Keratinocyte (primary cell): ENCODE measurements at regions not wholly inside any gene's neighbourhood (a gene's known extent, or its start where the extent isn't known, plus 50 kb on each side); places are given as distances from the start of the nearest gene placed in this dataset.

Experiments
- DNase-seq: peaks from one replicate; pipeline ENCODE4 v3.0.0-alpha.2; 2011; ENCODE audit warnings: low read depth, missing footprints, low spot score
- FAIRE-seq: peaks from 2 replicates; lab custom pipeline; 2011; peaks lifted over from hg19 to GRCh38; lab: Jason Lieb, UNC
- H2AFZ ChIP-seq: 2 replicates; pipeline ENCODE4 v1.6.0; 2012; ENCODE audit warnings: low read length, control low read depth, inconsistent platforms; ENCODE audit not compliant: control insufficient read depth
- H3K27ac ChIP-seq: 2 replicates; pipeline ENCODE4 v1.5.1; 2011; ENCODE audit warnings: low read length; ENCODE audit not compliant: control insufficient read depth, insufficient read depth
- H3K27me3 ChIP-seq: 3 replicates; pipeline ENCODE4 v1.6.0; 2011; ENCODE audit warnings: low read length; ENCODE audit not compliant: control insufficient read depth, insufficient read depth; ENCODE audit errors: extremely low read depth
- H3K36me3 ChIP-seq, 2 experiments: 2 replicates in 1 of 2; 3 replicates in 1 of 2; pipeline ENCODE4 v1.5.1; 2011; ENCODE audit warnings: low read length in 2 of 2, mild to moderate bottlenecking in 1 of 2; ENCODE audit not compliant: control insufficient read depth in 2 of 2, insufficient read depth in 2 of 2; ENCODE audit errors: extremely low read depth in 1 of 2
- H3K4me1 ChIP-seq: 3 replicates; pipeline ENCODE4 v1.5.1; 2011; ENCODE audit warnings: low read length; ENCODE audit not compliant: control insufficient read depth, insufficient read depth; ENCODE audit errors: extremely low read depth
- H3K4me2 ChIP-seq: 3 replicates; pipeline ENCODE4 v1.6.0; 2011; ENCODE audit warnings: low read depth, low read length; ENCODE audit not compliant: control insufficient read depth, insufficient read depth; ENCODE audit errors: extremely low read depth
- H3K4me3 ChIP-seq, 3 experiments: fragments of 200-600 bp in 1 of 3; sonication (generic) in 1 of 3; 2 replicates in 2 of 3; 3 replicates in 1 of 3; pipeline ENCODE4 v1.5.1; 2011 to 2016; ENCODE audit warnings: low read length in 3 of 3, mild to moderate bottlenecking in 3 of 3, control low read depth in 2 of 3, inconsistent platforms in 1 of 3, low read depth in 1 of 3, mixed read lengths in 1 of 3, mixed run types in 1 of 3, moderate library complexity in 1 of 3; ENCODE audit not compliant: control insufficient read depth in 2 of 3, insufficient read depth in 2 of 3; ENCODE audit errors: extremely low read depth in 1 of 3
- H3K79me2 ChIP-seq: 2 replicates; pipeline ENCODE4 v1.6.0; 2012; ENCODE audit warnings: low read length; ENCODE audit not compliant: control insufficient read depth, insufficient read depth
- H3K9ac ChIP-seq: 3 replicates; pipeline ENCODE4 v1.6.0; 2011; ENCODE audit warnings: low read length; ENCODE audit not compliant: control insufficient read depth, insufficient read depth; ENCODE audit errors: extremely low read depth
- H3K9me1 ChIP-seq: 3 replicates; pipeline ENCODE4 v1.6.0; 2011; ENCODE audit warnings: low read length; ENCODE audit not compliant: control insufficient read depth, insufficient read depth; ENCODE audit errors: extremely low read depth
- H3K9me3 ChIP-seq: 2 replicates; pipeline ENCODE4 v1.5.1; 2012; ENCODE audit warnings: low read depth, low read length; ENCODE audit not compliant: control insufficient read depth
- H4K20me1 ChIP-seq: 3 replicates; pipeline ENCODE4 v1.6.0; 2011; ENCODE audit warnings: low read length; ENCODE audit not compliant: control insufficient read depth, insufficient read depth; ENCODE audit errors: extremely low read depth
- CTCF ChIP-seq, 3 experiments: IDR thresholded peaks in 1 of 3; conservative IDR thresholded peaks in 1 of 3; optimal IDR thresholded peaks in 1 of 3; 2 replicates in 2 of 3; 3 replicates in 1 of 3; pipeline versions ENCODE3 to v1.5.1; 2011; ENCODE audit warnings: low read length in 3 of 3, mild to moderate bottlenecking in 3 of 3, moderate library complexity in 2 of 3, control low read depth in 1 of 3, inconsistent platforms in 1 of 3; ENCODE audit not compliant: insufficient read depth in 2 of 3; ENCODE audit errors: extremely low read depth in 1 of 3
- EZH2 ChIP-seq: IDR thresholded peaks from one replicate; pipeline ENCODE4 v1.6.1; 2012; ENCODE audit warnings: inconsistent platforms, mild to moderate bottlenecking, low read length, moderate library complexity
- dilution Hi-C: fragments of 300-500 bp; cut with MboI; formaldehyde crosslinking; loops from one replicate; pipeline ENCODE4 v1.7.0; 2020; ENCODE audit warnings: low sequenced_read_pairs; ENCODE audit not compliant: extremely low pct_ligation_motif_present

GRCh38 chr17:74028354-74029116 is 174.9 kb upstream of the RPL38 start:
- H3K9ac ChIP-seq = no peak overlapping the region
- H3K4me2 ChIP-seq = no peak overlapping the region
- H3K36me3 ChIP-seq = no peaks in the 10 kb centered on the region
- H3K4me1 ChIP-seq = no peaks in the 10 kb centered on the region
- no peak overlapping the region for H2AFZ ChIP-seq
- H3K27me3 ChIP-seq = peaks cover 18% of the 10 kb centered on the region
- no peaks in the 10 kb centered on the region for H4K20me1 ChIP-seq
- H3K9me1 ChIP-seq = no peaks in the 10 kb centered on the region
- no peak overlapping the region for H3K27ac ChIP-seq
- TF ChIP-seq CTCF (optimal IDR thresholded peaks at IDR 0.05 in 1 of 3, IDR thresholded peaks at IDR 0.05 in 1 of 3, conservative IDR thresholded peaks at IDR 0.05 in 1 of 3; ENCODE audit: extremely low read depth in 1 of 3, insufficient read depth in 2 of 3, low read length in 3 of 3) (no peak), EZH2 (no peak)
- no peak for FAIRE-seq
- H3K79me2 ChIP-seq = no peaks in the 10 kb centered on the region
- DNase-seq = no peak
- H3K9me3 ChIP-seq = no peaks in the 10 kb centered on the region
- no peak overlapping the region for H3K4me3 ChIP-seq
- dilution Hi-C loops = no loop called here

- H3K4me1 ChIP-seq = no peaks in the 10 kb centered on the region
- dilution Hi-C loops = no loop called here
- H2AFZ ChIP-seq = no peak overlapping the region
- H4K20me1 ChIP-seq = no peaks in the 10 kb centered on the region
- H3K9me1 ChIP-seq = no peaks in the 10 kb centered on the region
- no peak overlapping the region for H3K4me3 ChIP-seq
- H3K9me3 ChIP-seq = no peaks in the 10 kb centered on the region
- no peak for TF ChIP-seq EZH2
- no peak for TF ChIP-seq CTCF (optimal IDR thresholded peaks at IDR 0.05 in 1 of 3, IDR thresholded peaks at IDR 0.05 in 1 of 3, conservative IDR thresholded peaks at IDR 0.05 in 1 of 3; ENCODE audit: extremely low read depth in 1 of 3, insufficient read depth in 2 of 3, low read length in 3 of 3)
- DNase-seq (no peak), FAIRE-seq (no peak)
- H3K27ac ChIP-seq = no peak overlapping the region
- no peaks in the 10 kb centered on the region for H3K36me3 ChIP-seq
- H3K27me3 ChIP-seq = peaks cover 16% of the 10 kb centered on the region
- H3K79me2 ChIP-seq = no peaks in the 10 kb centered on the region
- H3K9ac ChIP-seq = no peak overlapping the region
- H3K4me2 ChIP-seq = no peak overlapping the region
These were observed 172.0 kb upstream of the RPL38 start for GRCh38 chr17:74031316-74032090.
